CD14-positive monocyte (primary cell): ENCODE measurements at regions not wholly inside any gene's neighbourhood (a gene's known extent, or its start where the extent isn't known, plus 50 kb on each side); places are given as distances from the start of the nearest gene placed in this dataset.

ENCODE experiments used
- DNase-seq, 3 donors: peaks; one replicate each; pipeline ENCODE4 v3.0.0-alpha.2; 2011 to 2022
- H2AFZ ChIP-seq: 2 replicates; pipeline ENCODE4 v1.6.0; 2012; ENCODE audit warnings: mild to moderate bottlenecking, low read depth, low read length, inconsistent platforms; ENCODE audit not compliant: insufficient read depth, poor library complexity, severe bottlenecking
- H3K27ac ChIP-seq, 2 donors: 1 replicate in 1 of 2; 2 replicates in 1 of 2; pipeline ENCODE4 v1.5.1; 2012 to 2013; ENCODE audit warnings: low read length in 2 of 2, control low read depth in 1 of 2, inconsistent platforms in 1 of 2, low read depth in 1 of 2, mild to moderate bottlenecking in 1 of 2
- H3K27me3 ChIP-seq, 2 donors: one replicate each; pipeline versions ENCODE4 v1.6.0 to v1.6.1; 2011 to 2013; ENCODE audit warnings: low read length in 2 of 2; ENCODE audit not compliant: control insufficient read depth in 2 of 2, insufficient read depth in 2 of 2
- H3K36me3 ChIP-seq, 2 donors: replicated peaks in 1 of 2; 1 replicate in 1 of 2; 2 replicates in 1 of 2; pipeline versions ENCODE4 v1.5.1 to v1.6.1; 2012 to 2013; ENCODE audit warnings: low read length in 2 of 2, control low read depth in 1 of 2, inconsistent platforms in 1 of 2, mild to moderate bottlenecking in 1 of 2; ENCODE audit not compliant: insufficient read depth in 2 of 2, control insufficient read depth in 1 of 2
- H3K4me1 ChIP-seq, 2 donors: 1 replicate in 1 of 2; 2 replicates in 1 of 2; pipeline versions ENCODE4 v1.5.1 to v1.6.1; 2012 to 2013; ENCODE audit warnings: low read length in 2 of 2, control low read depth in 1 of 2, inconsistent platforms in 1 of 2, mild to moderate bottlenecking in 1 of 2, moderate library complexity in 1 of 2; ENCODE audit not compliant: insufficient read depth in 2 of 2, control insufficient read depth in 1 of 2
- H3K4me2 ChIP-seq: replicated peaks from 2 replicates; pipeline ENCODE3; 2012; ENCODE audit warnings: low read length, moderate library complexity, mild to moderate bottlenecking; ENCODE audit not compliant: poor library complexity, severe bottlenecking; ENCODE audit errors: extremely low read depth
- H3K4me3 ChIP-seq, 3 experiments: fragments of 200-600 bp in 1 of 3; sonication (generic) in 1 of 3; replicated peaks in 1 of 3; 1 replicate in 2 of 3; 2 replicates in 1 of 3; pipeline ENCODE4 v1.5.1; 2011 to 2013; ENCODE audit warnings: low read length in 3 of 3, mild to moderate bottlenecking in 3 of 3, control low read depth in 2 of 3, low read depth in 2 of 3, inconsistent platforms in 1 of 3, moderate library complexity in 1 of 3
- H3K79me2 ChIP-seq: 2 replicates; pipeline ENCODE4 v1.6.0; 2012; ENCODE audit warnings: mild to moderate bottlenecking, control low read depth, inconsistent platforms, low read length, moderate library complexity; ENCODE audit not compliant: insufficient read depth
- H3K9ac ChIP-seq: 2 replicates; pipeline ENCODE4 v1.6.0; 2017; ENCODE audit warnings: low read length, mild to moderate bottlenecking; ENCODE audit not compliant: insufficient read depth, poor library complexity, severe bottlenecking
- H3K9me3 ChIP-seq, 2 donors: replicated peaks in 1 of 2; 1 replicate in 1 of 2; 2 replicates in 1 of 2; pipeline versions ENCODE4 v1.5.1 to v1.6.1; 2012 to 2013; ENCODE audit warnings: low read length in 2 of 2, control low read depth in 1 of 2; ENCODE audit not compliant: control insufficient read depth in 1 of 2, insufficient read depth in 1 of 2
- H4K20me1 ChIP-seq: 2 replicates; pipeline ENCODE4 v1.6.0; 2012; ENCODE audit warnings: mild to moderate bottlenecking, low read length, control low read depth, moderate library complexity; ENCODE audit not compliant: insufficient read depth
- H3K27ac Mint-ChIP-seq, 7 donors: one replicate each; pipeline ENCODE4 v1.8.0; 2020; ENCODE audit warnings: mild to moderate bottlenecking in 7 of 7, mixed read lengths in 7 of 7, moderate library complexity in 6 of 7, inconsistent platforms in 2 of 7
- H3K27me3 Mint-ChIP-seq, 3 donors: one replicate each; pipeline ENCODE4 v1.8.0; 2021 to 2022; ENCODE audit warnings: low read depth in 3 of 3, mild to moderate bottlenecking in 3 of 3, mixed read lengths in 3 of 3, moderate library complexity in 3 of 3, inconsistent platforms in 1 of 3
- H3K36me3 Mint-ChIP-seq, 2 donors: one replicate each; pipeline ENCODE4 v1.8.0; 2020; ENCODE audit warnings: mixed read lengths in 2 of 2, inconsistent platforms in 1 of 2, mild to moderate bottlenecking in 1 of 2
- H3K4me1 Mint-ChIP-seq: one replicate; pipeline ENCODE4 v1.8.0; 2020; ENCODE audit warnings: mild to moderate bottlenecking, mixed read lengths
- H3K4me3 Mint-ChIP-seq, 2 donors: one replicate each; pipeline ENCODE4 v1.8.0; 2020; ENCODE audit warnings: mild to moderate bottlenecking in 2 of 2, mixed read lengths in 2 of 2, moderate library complexity in 1 of 2
- H3K9me3 Mint-ChIP-seq, 7 donors: one replicate each; pipeline ENCODE4 v1.8.0; 2020 to 2022; ENCODE audit warnings: mixed read lengths in 7 of 7, mild to moderate bottlenecking in 6 of 7, moderate library complexity in 6 of 7, inconsistent platforms in 2 of 7
- CTCF ChIP-seq: fragments of 200-600 bp; IDR thresholded peaks from one replicate; pipeline ENCODE4 v1.8.0; 2022; ENCODE audit warnings: antibody characterized with exemption, mild to moderate bottlenecking
- WGBS: methylation state at CpG from one replicate; pipeline ENCODE4 v1.1.5; 2013; ENCODE audit warnings: missing lambda C conversion rate; ENCODE audit not compliant: insufficient coverage; 5-methylcytosine and 5-hydroxymethylcytosine counted together
- intact Hi-C, 2 donors: fragments of 100-400 bp; cut with micrococcal nuclease; formaldehyde crosslinking; loops; one replicate each; pipeline versions ENCODE4 v1.15.0 to v1.15.1; 2023

- Histone ChIP-seq H3K27ac (no peak overlapping the region), H3K4me1 (no peaks in the 10 kb centered on the region), H3K9ac (no peak overlapping the region), H3K4me3 (no peak overlapping the region), H3K4me2 (no peak overlapping the region), H3K27me3 (no peaks in the 10 kb centered on the region), H4K20me1 (no peaks in the 10 kb centered on the region), H3K79me2 (no peaks in the 10 kb centered on the region), H3K9me3 (no peaks in the 10 kb centered on the region), H2AFZ (no peak overlapping the region), H3K36me3 (no peaks in the 10 kb centered on the region)
- no peaks in the 10 kb centered on the region for H3K36me3 Mint-ChIP-seq
- intact Hi-C loops = no loop called here
- H3K4me1 Mint-ChIP-seq = no peaks in the 10 kb centered on the region
- peaks cover 0 to 5% (median 0%) of the 10 kb centered on the region in 3 donors for H3K27me3 Mint-ChIP-seq
- no CpG with 5 or more reads among the region's 3 CpGs for WGBS
- H3K27ac Mint-ChIP-seq = no peak overlapping the region
- DNase-seq = no peak
- TF ChIP-seq CTCF = no peak
- H3K9me3 Mint-ChIP-seq = peaks cover 0 to 6% (median 2%) of the 10 kb centered on the region in 7 donors
- H3K4me3 Mint-ChIP-seq = no peak overlapping the region
Measured at GRCh38 chr10:4399556-4399955, 426.5 kb upstream of the AKR1E2 start.

- no CpG with 5 or more reads among the region's 3 CpGs for WGBS
- Histone ChIP-seq H3K27me3 (no peaks in the 10 kb centered on the region), H3K9ac (no peak overlapping the region), H3K4me3 (no peak overlapping the region), H3K4me1 (no peaks in the 10 kb centered on the region), H3K9me3 (no peaks in the 10 kb centered on the region), H3K27ac (no peak overlapping the region), H3K79me2 (no peaks in the 10 kb centered on the region), H3K36me3 (no peaks in the 10 kb centered on the region), H3K4me2 (no peak overlapping the region), H2AFZ (no peak overlapping the region), H4K20me1 (no peaks in the 10 kb centered on the region)
- Mint-ChIP-seq H3K4me3 (no peak overlapping the region), H3K27me3 (peaks cover 0 to 5% (median 0%) of the 10 kb centered on the region in 3 donors), H3K36me3 (no peaks in the 10 kb centered on the region), H3K9me3 (peaks cover 0 to 6% (median 2%) of the 10 kb centered on the region in 7 donors), H3K4me1 (no peaks in the 10 kb centered on the region), H3K27ac (no peak overlapping the region)
- DNase-seq = no peak
- intact Hi-C loops = no loop called here
- no peak for TF ChIP-seq CTCF
Measured at GRCh38 chr10:4398602-4399001, 427.4 kb upstream of the AKR1E2 start.
